ENCODE measurements at regions not wholly inside any gene's neighbourhood (a gene's known extent, or its start where the extent isn't known, plus 50 kb on each side); places are given as distances from the start of the nearest gene placed in this dataset.

DNA sequence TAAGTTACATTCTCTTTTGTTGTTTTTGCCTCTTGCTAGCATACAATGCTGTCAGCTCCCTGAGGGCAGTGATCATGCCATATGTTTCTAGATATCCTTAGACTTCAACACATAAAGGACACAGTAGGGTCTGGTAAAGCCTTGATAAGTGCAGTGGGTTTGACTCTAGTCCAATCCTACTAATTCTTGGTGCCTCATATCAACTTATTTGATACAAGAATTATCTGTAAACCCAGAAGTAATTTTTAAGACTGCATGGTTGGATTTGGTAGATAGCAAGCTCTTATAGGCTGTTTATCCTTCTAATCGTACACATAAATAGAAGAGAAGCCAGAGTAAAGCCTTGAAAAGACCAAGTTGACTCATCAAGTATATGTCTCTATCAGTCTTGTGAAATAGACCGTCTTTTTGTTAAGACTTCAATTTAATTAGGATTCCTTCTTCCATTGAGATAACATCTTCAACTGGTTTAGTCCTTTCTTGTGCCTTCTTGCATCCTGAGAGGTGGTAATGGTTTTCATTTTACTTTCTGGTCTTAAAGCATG lies 265.6 kb upstream of the CDIN1 start:
- no peaks in the 10 kb centered on the region for H3K9me3 ChIP-seq (ENCODE audit: control insufficient read depth in 3 of 3, low read length in 3 of 3)
- no peaks in the 10 kb centered on the region for H3K36me3 ChIP-seq (ENCODE audit: control insufficient read depth in 3 of 3, insufficient read depth in 3 of 3, low read length in 3 of 3)
- no peaks in the 10 kb centered on the region for H3K27me3 ChIP-seq (ENCODE audit: control insufficient read depth in 3 of 3, insufficient read depth in 3 of 3, low read length in 3 of 3)
- no peaks in the 10 kb centered on the region for H3K4me1 ChIP-seq (ENCODE audit: control insufficient read depth in 3 of 3, insufficient read depth in 3 of 3, low read length in 3 of 3)
- H3K9ac ChIP-seq (ENCODE audit: low read depth in 1 of 3, low read length in 3 of 3) = no peak overlapping the region
- H3K27ac ChIP-seq (ENCODE audit: low read depth, low read length) = no peak overlapping the region
- H3K4me3 ChIP-seq (ENCODE audit: low read length in 3 of 3) = no peak overlapping the region

DNA sequence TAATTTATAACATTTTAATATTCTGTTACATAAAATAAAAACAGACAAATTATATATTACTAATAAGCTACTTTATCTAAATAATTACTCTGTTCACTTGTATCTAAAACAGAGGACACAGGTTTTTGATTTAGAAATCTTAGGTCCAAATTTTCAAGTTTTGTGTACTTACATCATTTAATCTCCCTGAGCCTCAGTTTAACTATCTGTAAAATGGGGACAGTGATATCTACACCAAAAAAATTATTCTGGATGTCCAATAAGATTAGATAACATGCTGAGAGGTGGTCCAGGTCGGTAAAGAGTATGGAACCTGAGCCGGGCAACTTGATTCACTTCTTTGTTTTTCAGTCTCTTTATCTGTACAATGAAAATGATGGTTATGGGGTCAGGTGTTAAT lies 263.8 kb upstream of the CDIN1 start:
- Histone ChIP-seq H3K36me3 (ENCODE audit: control insufficient read depth in 3 of 3, insufficient read depth in 3 of 3, low read length in 3 of 3) (no peaks in the 10 kb centered on the region), H3K27ac (ENCODE audit: low read depth, low read length) (no peak overlapping the region), H3K9me3 (ENCODE audit: control insufficient read depth in 3 of 3, low read length in 3 of 3) (no peaks in the 10 kb centered on the region), H3K27me3 (ENCODE audit: control insufficient read depth in 3 of 3, insufficient read depth in 3 of 3, low read length in 3 of 3) (no peaks in the 10 kb centered on the region), H3K4me3 (ENCODE audit: low read length in 3 of 3) (no peak overlapping the region), H3K4me1 (ENCODE audit: control insufficient read depth in 3 of 3, insufficient read depth in 3 of 3, low read length in 3 of 3) (no peaks in the 10 kb centered on the region), H3K9ac (ENCODE audit: low read depth in 1 of 3, low read length in 3 of 3) (no peak overlapping the region)

- no peaks in the 10 kb centered on the region for H3K27me3 ChIP-seq (ENCODE audit: control insufficient read depth in 3 of 3, insufficient read depth in 3 of 3, low read length in 3 of 3)
- H3K36me3 ChIP-seq (ENCODE audit: control insufficient read depth in 3 of 3, insufficient read depth in 3 of 3, low read length in 3 of 3) = no peaks in the 10 kb centered on the region
- H3K4me3 ChIP-seq (ENCODE audit: low read length in 3 of 3) = no peak overlapping the region
- no peaks in the 10 kb centered on the region for H3K9me3 ChIP-seq (ENCODE audit: control insufficient read depth in 3 of 3, low read length in 3 of 3)
- H3K4me1 ChIP-seq (ENCODE audit: control insufficient read depth in 3 of 3, insufficient read depth in 3 of 3, low read length in 3 of 3) = no peaks in the 10 kb centered on the region
- no peak overlapping the region for H3K9ac ChIP-seq (ENCODE audit: low read depth in 1 of 3, low read length in 3 of 3)
- H3K27ac ChIP-seq (ENCODE audit: low read depth, low read length) = no peak overlapping the region
Measured at GRCh38 chr15:36323615-36324014, 255.8 kb upstream of the CDIN1 start.

- H3K4me1 ChIP-seq (ENCODE audit: control insufficient read depth in 3 of 3, insufficient read depth in 3 of 3, low read length in 3 of 3) = no peaks in the 10 kb centered on the region
- H3K9me3 ChIP-seq (ENCODE audit: control insufficient read depth in 3 of 3, low read length in 3 of 3) = no peaks in the 10 kb centered on the region
- no peak overlapping the region for H3K4me3 ChIP-seq (ENCODE audit: low read length in 3 of 3)
- H3K36me3 ChIP-seq (ENCODE audit: control insufficient read depth in 3 of 3, insufficient read depth in 3 of 3, low read length in 3 of 3) = no peaks in the 10 kb centered on the region
- no peak overlapping the region for H3K27ac ChIP-seq (ENCODE audit: low read depth, low read length)
- no peak overlapping the region for H3K9ac ChIP-seq (ENCODE audit: low read depth in 1 of 3, low read length in 3 of 3)
- no peaks in the 10 kb centered on the region for H3K27me3 ChIP-seq (ENCODE audit: control insufficient read depth in 3 of 3, insufficient read depth in 3 of 3, low read length in 3 of 3)
Measured at GRCh38 chr15:36325206-36325605, 254.2 kb upstream of the CDIN1 start.

DNA sequence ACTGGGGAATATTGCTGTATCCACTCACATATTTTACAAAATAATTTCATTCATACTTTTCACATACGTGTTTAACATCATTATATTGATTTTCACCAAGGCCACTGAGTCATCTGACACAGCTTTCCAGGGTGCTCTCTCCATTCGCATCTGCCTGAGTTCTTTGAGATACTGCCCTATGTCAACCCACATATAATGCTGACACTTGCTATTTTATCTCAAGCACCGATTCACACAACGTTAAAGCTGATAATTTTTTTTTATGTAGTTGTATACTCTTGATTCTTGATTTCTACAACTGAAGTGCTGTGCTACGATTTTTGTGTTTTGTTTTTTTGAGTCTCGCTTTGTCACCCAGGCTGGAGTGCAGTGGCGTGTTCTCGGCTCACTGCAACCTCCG lies 249.8 kb upstream of the CDIN1 start:
- Histone ChIP-seq H3K4me3 (ENCODE audit: low read length in 3 of 3) (no peak overlapping the region), H3K9ac (ENCODE audit: low read depth in 1 of 3, low read length in 3 of 3) (no peak overlapping the region), H3K36me3 (ENCODE audit: control insufficient read depth in 3 of 3, insufficient read depth in 3 of 3, low read length in 3 of 3) (no peaks in the 10 kb centered on the region), H3K4me1 (ENCODE audit: control insufficient read depth in 3 of 3, insufficient read depth in 3 of 3, low read length in 3 of 3) (no peaks in the 10 kb centered on the region), H3K27me3 (ENCODE audit: control insufficient read depth in 3 of 3, insufficient read depth in 3 of 3, low read length in 3 of 3) (no peaks in the 10 kb centered on the region), H3K9me3 (ENCODE audit: control insufficient read depth in 3 of 3, low read length in 3 of 3) (no peaks in the 10 kb centered on the region), H3K27ac (ENCODE audit: low read depth, low read length) (no peak overlapping the region)

DNA sequence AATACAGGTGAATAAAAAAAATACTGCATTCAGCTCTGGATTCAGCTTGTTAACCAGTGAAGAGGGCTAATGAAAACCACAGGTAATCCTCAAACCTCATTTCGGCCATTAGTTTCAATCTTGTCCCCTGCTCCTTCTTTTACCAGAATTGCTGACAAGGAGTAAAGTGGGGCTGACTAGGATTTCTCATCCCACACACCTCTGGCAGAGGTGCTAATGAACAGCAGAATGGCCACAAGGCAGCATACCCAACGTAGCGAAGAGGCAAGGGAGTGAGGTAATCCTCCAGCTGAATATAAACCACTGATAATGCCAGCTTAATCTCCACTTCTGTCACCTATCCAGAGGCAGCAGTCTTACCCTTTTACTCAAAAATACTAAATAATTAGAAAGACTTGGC lies 248.8 kb upstream of the CDIN1 start:
- no peaks in the 10 kb centered on the region for H3K9me3 ChIP-seq (ENCODE audit: control insufficient read depth in 3 of 3, low read length in 3 of 3)
- no peaks in the 10 kb centered on the region for H3K36me3 ChIP-seq (ENCODE audit: control insufficient read depth in 3 of 3, insufficient read depth in 3 of 3, low read length in 3 of 3)
- no peak overlapping the region for H3K27ac ChIP-seq (ENCODE audit: low read depth, low read length)
- no peak overlapping the region for H3K4me3 ChIP-seq (ENCODE audit: low read length in 3 of 3)
- no peaks in the 10 kb centered on the region for H3K27me3 ChIP-seq (ENCODE audit: control insufficient read depth in 3 of 3, insufficient read depth in 3 of 3, low read length in 3 of 3)
- H3K9ac ChIP-seq (ENCODE audit: low read depth in 1 of 3, low read length in 3 of 3) = no peak overlapping the region
- no peaks in the 10 kb centered on the region for H3K4me1 ChIP-seq (ENCODE audit: control insufficient read depth in 3 of 3, insufficient read depth in 3 of 3, low read length in 3 of 3)

GRCh38 chr15:36331531-36332275 lies 247.7 kb upstream of the CDIN1 start:
- Histone ChIP-seq H3K4me1 (ENCODE audit: control insufficient read depth in 3 of 3, insufficient read depth in 3 of 3, low read length in 3 of 3) (no peaks in the 10 kb centered on the region), H3K27me3 (ENCODE audit: control insufficient read depth in 3 of 3, insufficient read depth in 3 of 3, low read length in 3 of 3) (no peaks in the 10 kb centered on the region), H3K9ac (ENCODE audit: low read depth in 1 of 3, low read length in 3 of 3) (no peak overlapping the region), H3K4me3 (ENCODE audit: low read length in 3 of 3) (no peak overlapping the region), H3K27ac (ENCODE audit: low read depth, low read length) (no peak overlapping the region), H3K36me3 (ENCODE audit: control insufficient read depth in 3 of 3, insufficient read depth in 3 of 3, low read length in 3 of 3) (no peaks in the 10 kb centered on the region), H3K9me3 (ENCODE audit: control insufficient read depth in 3 of 3, low read length in 3 of 3) (no peaks in the 10 kb centered on the region)

DNA sequence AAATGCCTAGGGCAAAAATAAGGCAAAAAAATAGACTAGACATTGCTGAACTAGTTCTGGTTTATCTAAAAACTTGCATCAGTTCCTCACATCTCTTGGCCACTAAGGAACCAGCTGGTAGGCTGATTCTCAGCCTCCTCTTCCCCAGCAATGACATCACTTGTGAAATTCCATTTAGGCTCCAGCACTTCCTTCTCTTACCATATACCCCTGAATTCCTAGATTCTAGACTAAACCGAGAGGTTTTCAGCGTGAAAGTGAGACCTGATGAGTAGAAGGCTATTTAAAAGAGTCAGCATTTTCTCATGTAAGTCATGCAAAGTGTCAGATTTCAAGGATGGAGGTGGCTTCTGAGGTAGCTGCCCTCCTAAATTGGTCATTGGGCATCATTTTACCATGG lies 247.1 kb upstream of the CDIN1 start:
- H3K4me1 ChIP-seq (ENCODE audit: control insufficient read depth in 3 of 3, insufficient read depth in 3 of 3, low read length in 3 of 3) = no peaks in the 10 kb centered on the region
- no peaks in the 10 kb centered on the region for H3K27me3 ChIP-seq (ENCODE audit: control insufficient read depth in 3 of 3, insufficient read depth in 3 of 3, low read length in 3 of 3)
- no peak overlapping the region for H3K4me3 ChIP-seq (ENCODE audit: low read length in 3 of 3)
- H3K9me3 ChIP-seq (ENCODE audit: control insufficient read depth in 3 of 3, low read length in 3 of 3) = no peaks in the 10 kb centered on the region
- H3K36me3 ChIP-seq (ENCODE audit: control insufficient read depth in 3 of 3, insufficient read depth in 3 of 3, low read length in 3 of 3) = no peaks in the 10 kb centered on the region
- no peak overlapping the region for H3K9ac ChIP-seq (ENCODE audit: low read depth in 1 of 3, low read length in 3 of 3)
- H3K27ac ChIP-seq (ENCODE audit: low read depth, low read length) = no peak overlapping the region

DNA sequence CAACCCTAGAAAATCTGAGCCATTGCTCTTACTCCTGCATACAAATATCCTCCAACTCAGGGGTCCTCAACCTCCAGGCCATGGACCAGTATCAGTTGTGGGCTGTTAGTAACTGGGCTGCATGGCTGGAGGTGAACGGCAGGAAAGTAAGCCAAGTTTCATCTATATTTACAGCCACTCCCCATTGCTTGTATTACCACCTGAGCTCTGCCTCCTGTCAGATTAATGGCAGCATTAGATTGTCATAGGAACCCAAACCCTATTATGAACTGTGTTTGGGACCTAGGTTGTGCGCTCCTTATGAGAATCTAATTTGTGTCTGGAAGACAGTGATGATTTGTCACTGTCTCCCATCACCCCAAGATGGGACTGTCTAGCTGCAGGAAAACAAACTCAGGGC lies 246.5 kb upstream of the CDIN1 start:
- no peaks in the 10 kb centered on the region for H3K9me3 ChIP-seq (ENCODE audit: control insufficient read depth in 3 of 3, low read length in 3 of 3)
- H3K4me1 ChIP-seq (ENCODE audit: control insufficient read depth in 3 of 3, insufficient read depth in 3 of 3, low read length in 3 of 3) = no peaks in the 10 kb centered on the region
- H3K27ac ChIP-seq (ENCODE audit: low read depth, low read length) = no peak overlapping the region
- H3K27me3 ChIP-seq (ENCODE audit: control insufficient read depth in 3 of 3, insufficient read depth in 3 of 3, low read length in 3 of 3) = no peaks in the 10 kb centered on the region
- no peak overlapping the region for H3K4me3 ChIP-seq (ENCODE audit: low read length in 3 of 3)
- no peaks in the 10 kb centered on the region for H3K36me3 ChIP-seq (ENCODE audit: control insufficient read depth in 3 of 3, insufficient read depth in 3 of 3, low read length in 3 of 3)
- no peak overlapping the region for H3K9ac ChIP-seq (ENCODE audit: low read depth in 1 of 3, low read length in 3 of 3)

- no peak overlapping the region for H3K27ac ChIP-seq (ENCODE audit: low read depth, low read length)
- no peaks in the 10 kb centered on the region for H3K9me3 ChIP-seq (ENCODE audit: control insufficient read depth in 3 of 3, low read length in 3 of 3)
- H3K4me1 ChIP-seq (ENCODE audit: control insufficient read depth in 3 of 3, insufficient read depth in 3 of 3, low read length in 3 of 3) = no peaks in the 10 kb centered on the region
- H3K9ac ChIP-seq (ENCODE audit: low read depth in 1 of 3, low read length in 3 of 3) = no peak overlapping the region
- H3K27me3 ChIP-seq (ENCODE audit: control insufficient read depth in 3 of 3, insufficient read depth in 3 of 3, low read length in 3 of 3) = no peaks in the 10 kb centered on the region
- H3K36me3 ChIP-seq (ENCODE audit: control insufficient read depth in 3 of 3, insufficient read depth in 3 of 3, low read length in 3 of 3) = no peaks in the 10 kb centered on the region
- no peak overlapping the region for H3K4me3 ChIP-seq (ENCODE audit: low read length in 3 of 3)
Measured at GRCh38 chr15:36334059-36334458, 245.4 kb upstream of the CDIN1 start.

Measured in skeletal muscle tissue (tissue), 3 donors.